HEK293T (cell line): ENCODE measurements at regions not wholly inside any gene's neighbourhood (a gene's known extent, or its start where the extent isn't known, plus 50 kb on each side); places are given as distances from the start of the nearest gene placed in this dataset.

Source experiments
- ARNT ChIP-seq: fragments of 450-650 bp; IDR thresholded peaks from 2 replicates; pipeline ENCODE4 v1.6.1; 2017; ENCODE audit warnings: mild to moderate bottlenecking
- BHLHE40 ChIP-seq: fragments of 450-650 bp; IDR thresholded peaks from 2 replicates; pipeline ENCODE4 v1.6.1; 2016; ENCODE audit warnings: mild to moderate bottlenecking, moderate library complexity, borderline replicate concordance
- CTBP1 ChIP-seq: fragments of 450-650 bp; IDR thresholded peaks from 2 replicates; pipeline ENCODE4 v1.6.1; 2016; ENCODE audit warnings: borderline replicate concordance
- ELF4 ChIP-seq: fragments of 450-650 bp; IDR thresholded peaks from 2 replicates; pipeline ENCODE4 v1.6.1; 2017; ENCODE audit warnings: antibody characterized with exemption
- FOXA1 ChIP-seq: fragments of 450-650 bp; IDR thresholded peaks from 2 replicates; pipeline ENCODE4 v1.6.1; 2016; ENCODE audit warnings: mild to moderate bottlenecking
- FOXM1 ChIP-seq: fragments of 450-650 bp; IDR thresholded peaks from 2 replicates; pipeline ENCODE4 v1.6.1; 2017; ENCODE audit warnings: mild to moderate bottlenecking, borderline replicate concordance
- HDGF ChIP-seq: fragments of 450-650 bp; IDR thresholded peaks from 2 replicates; pipeline ENCODE4 v1.6.1; 2017; ENCODE audit warnings: antibody characterized with exemption, borderline replicate concordance
- SP1 ChIP-seq: fragments of 450-650 bp; IDR thresholded peaks from 2 replicates; pipeline ENCODE4 v1.6.1; 2017
- SUZ12 ChIP-seq: fragments of 450-650 bp; IDR thresholded peaks from 2 replicates; pipeline ENCODE4 v1.6.1; 2016; ENCODE audit warnings: mild to moderate bottlenecking
- TARDBP ChIP-seq: fragments of 450-650 bp; IDR thresholded peaks from 2 replicates; pipeline ENCODE4 v1.6.1; 2016
- ZNF384 ChIP-seq: fragments of 450-650 bp; IDR thresholded peaks from 2 replicates; pipeline ENCODE4 v1.6.1; 2016

- no peak for TF ChIP-seq ARNT
- no peak for TF ChIP-seq FOXA1
- no peak for TF ChIP-seq TARDBP
- no peak for TF ChIP-seq ELF4
- TF ChIP-seq HDGF = no peak
- TF ChIP-seq CTBP1 = no peak
- no peak for TF ChIP-seq SP1
- TF ChIP-seq BHLHE40 = no peak
- no peak for TF ChIP-seq FOXM1
- TF ChIP-seq SUZ12 = no peak
- no peak for TF ChIP-seq ZNF384
Observed at GRCh38 chr6:120214088-120214499, 864.5 kb upstream of the MAN1A1 start.
